ENCODE measurements at regions not wholly inside any gene's neighbourhood (a gene's known extent, or its start where the extent isn't known, plus 50 kb on each side); places are given as distances from the start of the nearest gene placed in this dataset.

- no peaks in the 10 kb centered on the region for H3F3A ChIP-seq (replicated peaks; ENCODE audit: low read depth)
- no peaks in the 10 kb centered on the region; the same call in 2 of the 3 replicates for H3K9me3 Mint-ChIP-seq
- no peak for TF ChIP-seq POLR2AphosphoS5 (IDR thresholded peaks at IDR 0.05; ENCODE audit: low read depth)
- TF ChIP-seq CREB1 (CRISPR knock-in tag; IDR thresholded peaks at IDR 0.05; ENCODE audit: low read depth), result no peak
- TF ChIP-seq, protein P1, sequence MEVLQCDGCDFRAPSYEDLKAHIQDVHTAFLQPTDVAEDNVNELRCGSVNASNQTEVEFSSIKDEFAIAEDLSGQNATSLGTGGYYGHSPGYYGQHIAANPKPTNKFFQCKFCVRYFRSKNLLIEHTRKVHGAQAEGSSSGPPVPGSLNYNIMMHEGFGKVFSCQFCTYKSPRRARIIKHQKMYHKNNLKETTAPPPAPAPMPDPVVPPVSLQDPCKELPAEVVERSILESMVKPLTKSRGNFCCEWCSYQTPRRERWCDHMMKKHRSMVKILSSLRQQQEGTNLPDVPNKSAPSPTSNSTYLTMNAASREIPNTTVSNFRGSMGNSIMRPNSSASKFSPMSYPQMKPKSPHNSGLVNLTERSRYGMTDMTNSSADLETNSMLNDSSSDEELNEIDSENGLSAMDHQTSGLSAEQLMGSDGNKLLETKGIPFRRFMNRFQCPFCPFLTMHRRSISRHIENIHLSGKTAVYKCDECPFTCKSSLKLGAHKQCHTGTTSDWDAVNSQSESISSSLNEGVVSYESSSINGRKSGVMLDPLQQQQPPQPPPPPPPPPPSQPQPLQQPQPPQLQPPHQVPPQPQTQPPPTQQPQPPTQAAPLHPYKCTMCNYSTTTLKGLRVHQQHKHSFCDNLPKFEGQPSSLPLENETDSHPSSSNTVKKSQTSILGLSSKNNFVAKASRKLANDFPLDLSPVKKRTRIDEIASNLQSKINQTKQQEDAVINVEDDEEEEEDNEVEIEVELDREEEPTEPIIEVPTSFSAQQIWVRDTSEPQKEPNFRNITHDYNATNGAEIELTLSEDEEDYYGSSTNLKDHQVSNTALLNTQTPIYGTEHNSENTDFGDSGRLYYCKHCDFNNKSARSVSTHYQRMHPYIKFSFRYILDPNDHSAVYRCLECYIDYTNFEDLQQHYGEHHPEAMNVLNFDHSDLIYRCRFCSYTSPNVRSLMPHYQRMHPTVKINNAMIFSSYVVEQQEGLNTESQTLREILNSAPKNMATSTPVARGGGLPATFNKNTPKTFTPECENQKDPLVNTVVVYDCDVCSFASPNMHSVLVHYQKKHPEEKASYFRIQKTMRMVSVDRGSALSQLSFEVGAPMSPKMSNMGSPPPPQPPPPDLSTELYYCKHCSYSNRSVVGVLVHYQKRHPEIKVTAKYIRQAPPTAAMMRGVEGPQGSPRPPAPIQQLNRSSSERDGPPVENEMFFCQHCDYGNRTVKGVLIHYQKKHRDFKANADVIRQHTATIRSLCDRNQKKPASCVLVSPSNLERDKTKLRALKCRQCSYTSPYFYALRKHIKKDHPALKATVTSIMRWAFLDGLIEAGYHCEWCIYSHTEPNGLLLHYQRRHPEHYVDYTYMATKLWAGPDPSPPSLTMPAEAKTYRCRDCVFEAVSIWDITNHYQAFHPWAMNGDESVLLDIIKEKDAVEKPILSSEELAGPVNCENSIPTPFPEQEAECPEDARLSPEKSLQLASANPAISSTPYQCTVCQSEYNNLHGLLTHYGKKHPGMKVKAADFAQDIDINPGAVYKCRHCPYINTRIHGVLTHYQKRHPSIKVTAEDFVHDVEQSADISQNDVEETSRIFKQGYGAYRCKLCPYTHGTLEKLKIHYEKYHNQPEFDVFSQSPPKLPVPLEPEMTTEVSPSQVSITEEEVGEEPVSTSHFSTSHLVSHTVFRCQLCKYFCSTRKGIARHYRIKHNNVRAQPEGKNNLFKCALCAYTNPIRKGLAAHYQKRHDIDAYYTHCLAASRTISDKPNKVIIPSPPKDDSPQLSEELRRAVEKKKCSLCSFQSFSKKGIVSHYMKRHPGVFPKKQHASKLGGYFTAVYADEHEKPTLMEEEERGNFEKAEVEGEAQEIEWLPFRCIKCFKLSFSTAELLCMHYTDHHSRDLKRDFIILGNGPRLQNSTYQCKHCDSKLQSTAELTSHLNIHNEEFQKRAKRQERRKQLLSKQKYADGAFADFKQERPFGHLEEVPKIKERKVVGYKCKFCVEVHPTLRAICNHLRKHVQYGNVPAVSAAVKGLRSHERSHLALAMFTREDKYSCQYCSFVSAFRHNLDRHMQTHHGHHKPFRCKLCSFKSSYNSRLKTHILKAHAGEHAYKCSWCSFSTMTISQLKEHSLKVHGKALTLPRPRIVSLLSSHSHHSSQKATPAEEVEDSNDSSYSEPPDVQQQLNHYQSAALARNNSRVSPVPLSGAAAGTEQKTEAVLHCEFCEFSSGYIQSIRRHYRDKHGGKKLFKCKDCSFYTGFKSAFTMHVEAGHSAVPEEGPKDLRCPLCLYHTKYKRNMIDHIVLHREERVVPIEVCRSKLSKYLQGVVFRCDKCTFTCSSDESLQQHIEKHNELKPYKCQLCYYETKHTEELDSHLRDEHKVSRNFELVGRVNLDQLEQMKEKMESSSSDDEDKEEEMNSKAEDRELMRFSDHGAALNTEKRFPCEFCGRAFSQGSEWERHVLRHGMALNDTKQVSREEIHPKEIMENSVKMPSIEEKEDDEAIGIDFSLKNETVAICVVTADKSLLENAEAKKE (CRISPR knock-in tag; IDR thresholded peaks at IDR 0.05), result no peak
- no peak for TF ChIP-seq EZH2 (IDR thresholded peaks at IDR 0.05; ENCODE audit: low read depth, unreplicated experiment)
- no peak for TF ChIP-seq EZH2phosphoT487 (IDR thresholded peaks at IDR 0.05; ENCODE audit: unreplicated experiment)
- TF ChIP-seq, protein P2, sequence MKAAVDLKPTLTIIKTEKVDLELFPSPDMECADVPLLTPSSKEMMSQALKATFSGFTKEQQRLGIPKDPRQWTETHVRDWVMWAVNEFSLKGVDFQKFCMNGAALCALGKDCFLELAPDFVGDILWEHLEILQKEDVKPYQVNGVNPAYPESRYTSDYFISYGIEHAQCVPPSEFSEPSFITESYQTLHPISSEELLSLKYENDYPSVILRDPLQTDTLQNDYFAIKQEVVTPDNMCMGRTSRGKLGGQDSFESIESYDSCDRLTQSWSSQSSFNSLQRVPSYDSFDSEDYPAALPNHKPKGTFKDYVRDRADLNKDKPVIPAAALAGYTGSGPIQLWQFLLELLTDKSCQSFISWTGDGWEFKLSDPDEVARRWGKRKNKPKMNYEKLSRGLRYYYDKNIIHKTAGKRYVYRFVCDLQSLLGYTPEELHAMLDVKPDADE (IDR thresholded peaks at IDR 0.05), result no peak
- TF ChIP-seq STAT1 (IDR thresholded peaks at IDR 0.05; ENCODE audit: unreplicated experiment), result no peak
- TF ChIP-seq ZNF331 (CRISPR knock-in tag; IDR thresholded peaks at IDR 0.05; ENCODE audit: low read depth), result no peak
- TF ChIP-seq, protein P3, sequence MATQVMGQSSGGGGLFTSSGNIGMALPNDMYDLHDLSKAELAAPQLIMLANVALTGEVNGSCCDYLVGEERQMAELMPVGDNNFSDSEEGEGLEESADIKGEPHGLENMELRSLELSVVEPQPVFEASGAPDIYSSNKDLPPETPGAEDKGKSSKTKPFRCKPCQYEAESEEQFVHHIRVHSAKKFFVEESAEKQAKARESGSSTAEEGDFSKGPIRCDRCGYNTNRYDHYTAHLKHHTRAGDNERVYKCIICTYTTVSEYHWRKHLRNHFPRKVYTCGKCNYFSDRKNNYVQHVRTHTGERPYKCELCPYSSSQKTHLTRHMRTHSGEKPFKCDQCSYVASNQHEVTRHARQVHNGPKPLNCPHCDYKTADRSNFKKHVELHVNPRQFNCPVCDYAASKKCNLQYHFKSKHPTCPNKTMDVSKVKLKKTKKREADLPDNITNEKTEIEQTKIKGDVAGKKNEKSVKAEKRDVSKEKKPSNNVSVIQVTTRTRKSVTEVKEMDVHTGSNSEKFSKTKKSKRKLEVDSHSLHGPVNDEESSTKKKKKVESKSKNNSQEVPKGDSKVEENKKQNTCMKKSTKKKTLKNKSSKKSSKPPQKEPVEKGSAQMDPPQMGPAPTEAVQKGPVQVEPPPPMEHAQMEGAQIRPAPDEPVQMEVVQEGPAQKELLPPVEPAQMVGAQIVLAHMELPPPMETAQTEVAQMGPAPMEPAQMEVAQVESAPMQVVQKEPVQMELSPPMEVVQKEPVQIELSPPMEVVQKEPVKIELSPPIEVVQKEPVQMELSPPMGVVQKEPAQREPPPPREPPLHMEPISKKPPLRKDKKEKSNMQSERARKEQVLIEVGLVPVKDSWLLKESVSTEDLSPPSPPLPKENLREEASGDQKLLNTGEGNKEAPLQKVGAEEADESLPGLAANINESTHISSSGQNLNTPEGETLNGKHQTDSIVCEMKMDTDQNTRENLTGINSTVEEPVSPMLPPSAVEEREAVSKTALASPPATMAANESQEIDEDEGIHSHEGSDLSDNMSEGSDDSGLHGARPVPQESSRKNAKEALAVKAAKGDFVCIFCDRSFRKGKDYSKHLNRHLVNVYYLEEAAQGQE (IDR thresholded peaks at IDR 0.05; ENCODE audit: unreplicated experiment), result no peak
- no peak for TF ChIP-seq NANOG (IDR thresholded peaks at IDR 0.05; ENCODE audit: borderline replicate concordance)
- no peak for TF ChIP-seq JUNB (IDR thresholded peaks at IDR 0.05; ENCODE audit: unreplicated experiment)
- no peak overlapping the region for H3K27ac ChIP-seq (ENCODE audit: low read depth)
- H3K9me2 ChIP-seq (ENCODE audit: insufficient read depth), result no peaks in the 10 kb centered on the region
- H3K36me3 Mint-ChIP-seq (ENCODE audit: low read depth), result no peaks in the 10 kb centered on the region
- DNase-seq (ENCODE audit: low spot score) (no peak), ATAC-seq (no peak)
- H3K4me1 ChIP-seq (ENCODE audit: insufficient read depth), result no peaks in the 10 kb centered on the region
- H3K4me3 ChIP-seq, result no peak overlapping the region
- H3K27ac Mint-ChIP-seq, result no peak overlapping the region
- H2AFZ ChIP-seq, result no peak overlapping the region
- no peaks in the 10 kb centered on the region for H4K20me1 ChIP-seq (replicated peaks; ENCODE audit: insufficient read depth)
- no peaks in the 10 kb centered on the region for H3K4me1 Mint-ChIP-seq
- H3K36me3 ChIP-seq (ENCODE audit: insufficient read depth), result no peaks in the 10 kb centered on the region
- H3K79me2 ChIP-seq (replicated peaks; ENCODE audit: insufficient read depth), result no peaks in the 10 kb centered on the region
- no peak overlapping the region for H3K4me2 ChIP-seq
- H3K27me3 Mint-ChIP-seq (ENCODE audit: insufficient read depth, low read depth, poor library complexity), result no peaks in the 10 kb centered on the region
- H3K4me3 Mint-ChIP-seq, result no peak overlapping the region
- H3K27me3 ChIP-seq (ENCODE audit: insufficient read depth), result no peaks in the 10 kb centered on the region
Measured at GRCh38 chr9:73558471-73558870, 406.8 kb downstream of the ANXA1 start.
